Fibroblast of pulmonary artery (primary cell): ENCODE measurements at regions not wholly inside any gene's neighbourhood (a gene's known extent, or its start where the extent isn't known, plus 50 kb on each side); places are given as distances from the start of the nearest gene placed in this dataset.

Experiments
- DNase-seq: peaks from one replicate; pipeline ENCODE4 v3.0.0-alpha.2; 2010; ENCODE audit warnings: low read depth
- H3K4me3 ChIP-seq: replicated peaks from 2 replicates; pipeline ENCODE4 v1.5.1; 2011; ENCODE audit warnings: low read depth, mild to moderate bottlenecking, control low read depth, low read length, moderate library complexity
- CTCF ChIP-seq: IDR thresholded peaks from 2 replicates; pipeline ENCODE4 v1.5.1; 2011; ENCODE audit warnings: mild to moderate bottlenecking, control low read depth, low read length, inconsistent platforms; ENCODE audit errors: missing control alignments

- no peak for TF ChIP-seq CTCF
- H3K4me3 ChIP-seq: no peak overlapping the region
- no peak for DNase-seq
Measured at GRCh38 chr6:19664878-19665612, 172.1 kb upstream of the ID4 start.

GRCh38 chr6:19665613-19665909, 171.6 kb upstream of the ID4 start:
- no peak for DNase-seq
- no peak overlapping the region for H3K4me3 ChIP-seq
- no peak for TF ChIP-seq CTCF

- peak; percentile 35 for DNase-seq
- no peak for TF ChIP-seq CTCF
Measured at GRCh38 chr6:19668710-19669109, 168.5 kb upstream of the ID4 start.

GRCh38 chr6:19669206-19669605, 168.0 kb upstream of the ID4 start:
- DNase-seq: peak; percentile 68
- no peak overlapping the region for H3K4me3 ChIP-seq
- TF ChIP-seq CTCF: no peak

More at GRCh38 chr6:19668710-19669109, 168.5 kb upstream of the ID4 start:
- no peak overlapping the region for H3K4me3 ChIP-seq

GRCh38 chr6:19682859-19683258, 154.3 kb upstream of the ID4 start:
- no peak for DNase-seq

GRCh38 chr6:19690325-19691075, 146.7 kb upstream of the ID4 start:
- TF ChIP-seq CTCF: no peak
- H3K4me3 ChIP-seq: no peak overlapping the region
- no peak for DNase-seq

More at GRCh38 chr6:19682859-19683258, 154.3 kb upstream of the ID4 start:
- TF ChIP-seq CTCF: no peak
- H3K4me3 ChIP-seq: no peak overlapping the region
